GM21723 (cell line): ENCODE measurements at regions not wholly inside any gene's neighbourhood (a gene's known extent, or its start where the extent isn't known, plus 50 kb on each side); places are given as distances from the start of the nearest gene placed in this dataset.
"Not testable (repeated sequence)": the region's sequence is repeated elsewhere in the genome, so short reads cannot be mapped to it uniquely, and the experiment has no call there.

ENCODE experiments used
- ATAC-seq: cut with Tn5 transposase; IDR thresholded peaks from one replicate; pipeline ENCODE4 v1.9.1; 2021; ENCODE audit warnings: mild to moderate bottlenecking, moderate library complexity; ENCODE audit not compliant: unreplicated experiment

DNA sequence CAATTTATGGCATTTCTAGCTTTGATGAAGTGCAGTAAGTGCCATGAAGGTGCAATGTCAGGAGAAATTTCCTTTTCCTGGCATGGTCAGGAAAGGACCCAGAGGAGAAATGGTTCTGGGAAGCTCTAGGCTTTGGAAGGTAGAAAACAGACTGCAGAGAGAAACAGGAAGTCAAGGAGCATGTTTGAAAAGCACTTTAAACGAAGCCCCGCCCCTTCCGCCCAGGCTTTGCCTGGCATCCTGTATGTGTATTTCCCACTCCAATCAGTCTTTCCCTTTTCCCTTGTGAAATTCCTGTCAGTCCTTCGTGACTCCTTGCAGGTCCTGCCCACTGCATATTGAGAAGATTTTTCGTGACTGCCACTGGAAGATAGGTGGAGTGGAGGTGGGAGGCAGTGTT, 320.9 kb upstream of the SASH1 start:
- no peak for ATAC-seq

DNA sequence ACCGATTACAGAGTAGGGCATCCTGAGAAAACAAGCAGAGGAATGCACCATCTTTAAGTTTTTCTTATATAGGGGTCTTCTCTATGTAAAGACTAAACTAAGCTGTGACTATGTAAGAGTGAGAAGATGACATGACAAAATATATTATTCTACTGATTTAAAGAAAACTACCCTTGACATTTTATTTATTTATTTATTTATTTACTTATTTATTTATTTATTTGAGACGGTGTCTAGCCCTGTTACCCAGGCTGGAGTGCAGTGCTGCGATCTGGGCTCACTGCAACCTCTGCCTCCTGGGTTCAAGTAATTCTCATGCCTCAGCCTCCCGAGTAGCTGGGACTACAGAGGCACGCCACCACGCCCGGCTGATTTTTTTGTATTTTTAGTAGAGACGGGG, 320.4 kb upstream of the SASH1 start:
- not testable (repeated sequence) for ATAC-seq

- ATAC-seq = no peak
These were observed 315.4 kb upstream of the SASH1 start for GRCh38 chr6:148027201-148027600.

GRCh38 chr6:148035806-148036390, 306.7 kb upstream of the SASH1 start:
- ATAC-seq = no peak

GRCh38 chr6:148037496-148037895, 305.1 kb upstream of the SASH1 start:
- no peak for ATAC-seq

- no peak for ATAC-seq
These were observed 301.1 kb upstream of the SASH1 start for GRCh38 chr6:148041546-148041945.

DNA sequence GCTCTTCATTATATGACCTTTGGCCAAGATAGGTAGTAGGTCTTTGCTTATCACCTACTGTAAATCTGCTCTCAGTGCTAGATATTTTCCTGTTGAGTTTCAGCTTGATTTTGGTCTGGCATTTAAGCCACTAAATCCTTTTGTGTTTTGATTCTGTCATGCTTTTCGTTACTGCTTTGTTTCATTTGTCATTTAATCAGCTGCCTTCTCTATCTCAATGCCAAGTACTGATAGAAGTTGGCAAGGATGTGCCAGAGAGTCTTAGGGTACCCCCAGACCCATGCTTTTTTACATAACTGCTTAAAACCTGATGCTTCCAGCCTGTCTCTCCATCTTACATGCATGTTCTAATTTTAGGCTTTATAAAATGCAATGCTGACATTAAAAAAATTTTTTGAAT, 300.1 kb upstream of the SASH1 start:
- ATAC-seq = no peak

- no peak for ATAC-seq
These were observed 298.3 kb upstream of the SASH1 start for GRCh38 chr6:148044261-148044751.

DNA sequence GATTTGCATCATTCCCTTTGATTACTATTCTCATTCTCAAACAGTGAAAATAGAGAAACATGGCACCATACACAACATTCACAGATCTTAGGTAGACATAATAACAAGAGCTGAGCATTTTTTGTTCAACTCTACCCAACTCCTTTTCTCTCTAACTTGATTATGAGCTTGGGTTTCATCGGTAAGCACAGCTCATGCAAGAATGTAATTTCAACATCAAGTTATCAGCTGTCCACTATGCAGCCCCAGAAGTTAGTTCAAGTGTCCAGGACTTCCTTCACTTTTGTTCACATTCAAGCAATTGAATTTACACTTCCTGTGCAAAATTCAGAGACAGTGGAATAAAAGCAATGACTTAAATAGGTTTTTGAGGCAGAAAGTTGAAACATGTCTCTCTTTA, 297.7 kb upstream of the SASH1 start:
- no peak for ATAC-seq

GRCh38 chr6:148053209-148053608, 289.4 kb upstream of the SASH1 start:
- no peak for ATAC-seq

- ATAC-seq = no peak
These were observed 288.8 kb upstream of the SASH1 start for GRCh38 chr6:148053796-148054195.

- no peak for ATAC-seq
These were observed 288.4 kb upstream of the SASH1 start for GRCh38 chr6:148054219-148054618.

DNA sequence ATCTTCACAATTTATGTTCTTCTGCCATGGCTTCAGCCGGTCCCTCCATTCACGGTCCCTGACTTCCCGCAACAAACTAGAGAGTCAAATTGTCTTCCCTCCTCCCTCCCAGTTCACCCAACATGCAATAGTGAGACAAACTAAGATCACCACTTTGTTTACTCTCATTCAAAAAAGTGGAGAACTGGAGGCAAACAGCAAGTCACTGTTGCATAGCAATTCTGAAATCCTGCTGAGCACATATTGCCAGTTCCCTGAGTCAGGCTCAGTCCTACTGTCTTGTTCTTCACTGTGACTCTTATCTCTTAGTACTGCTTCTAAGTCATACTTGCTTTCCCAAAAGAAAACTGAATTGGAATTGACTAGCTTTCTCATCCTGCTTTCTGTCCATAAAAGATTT, 287.2 kb upstream of the SASH1 start:
- ATAC-seq = no peak

DNA sequence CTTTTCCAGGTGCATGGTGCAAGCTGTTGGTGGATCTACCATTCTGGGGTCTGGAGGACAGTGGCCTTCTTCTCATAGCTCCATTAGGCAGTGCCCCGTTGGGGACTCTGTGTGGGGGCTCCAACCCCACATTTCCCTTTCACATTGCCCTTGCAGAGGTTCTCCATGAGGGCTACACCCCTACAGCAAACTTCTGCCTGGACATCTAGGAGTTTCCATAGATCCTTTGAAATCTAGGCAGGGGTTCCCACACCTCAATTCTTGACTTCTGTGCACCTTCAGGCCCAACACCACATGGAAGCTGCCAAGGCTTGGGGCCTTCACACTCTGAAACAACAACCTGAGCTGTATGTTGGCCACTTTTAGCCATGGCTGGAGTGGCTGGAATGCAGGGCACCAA, 282.8 kb upstream of the SASH1 start:
- ATAC-seq = no peak

DNA sequence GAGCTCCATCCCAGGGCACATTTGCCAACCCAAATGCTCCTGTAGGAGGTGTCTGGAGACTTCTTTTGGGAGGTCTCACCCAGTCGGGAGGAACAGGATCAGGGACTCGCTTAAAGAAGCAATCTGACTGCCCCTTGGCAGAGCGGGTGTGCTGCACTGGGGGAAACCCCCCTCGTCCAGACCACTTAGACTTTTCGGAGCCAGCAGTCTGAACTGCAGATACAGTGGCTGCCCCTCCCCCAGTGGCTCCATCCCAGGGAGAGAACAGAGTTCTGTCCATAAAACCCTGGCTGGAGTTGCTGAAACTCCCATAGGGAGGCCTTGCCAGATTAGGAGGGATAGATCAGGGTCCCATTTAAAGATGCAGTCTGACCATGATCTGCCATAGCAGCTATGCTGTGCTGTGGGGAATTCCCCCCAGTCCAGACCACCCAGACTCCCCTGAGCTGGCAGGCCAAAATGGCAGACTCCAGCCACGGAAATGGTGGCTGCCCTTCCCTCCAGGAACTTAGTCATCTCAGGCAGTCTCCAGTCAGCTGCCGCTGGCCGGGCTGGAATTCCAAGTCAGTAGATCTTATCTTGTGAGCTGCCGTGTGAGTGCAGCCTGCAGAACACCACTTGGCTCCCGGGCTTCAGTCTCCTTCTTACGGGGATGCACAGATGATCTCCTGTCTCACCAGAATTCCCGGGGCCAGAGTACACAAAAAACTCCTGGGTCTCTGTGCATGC, 278.1 kb upstream of the SASH1 start:
- ATAC-seq = no peak

- ATAC-seq = no peak
These were observed 274.1 kb upstream of the SASH1 start for GRCh38 chr6:148068437-148069061.

DNA sequence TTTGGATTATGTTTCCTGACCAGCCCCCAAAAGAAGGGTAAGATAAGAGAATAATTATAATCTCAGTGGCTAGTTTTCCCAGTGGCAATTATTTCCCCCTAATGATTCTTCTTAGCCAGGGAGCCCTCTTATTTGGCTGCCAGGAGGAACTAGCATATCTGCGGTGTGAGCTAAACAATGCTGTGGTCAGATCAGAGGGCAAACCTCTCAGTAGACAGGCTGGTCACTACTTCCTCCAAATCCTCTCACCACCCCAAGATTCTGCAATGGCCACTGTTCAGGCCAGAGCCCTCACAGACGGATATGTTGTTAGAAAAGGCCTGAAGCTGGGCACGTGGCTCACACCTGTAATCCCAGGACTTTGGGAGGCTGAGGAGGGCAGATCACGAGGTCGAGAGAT, 273.4 kb upstream of the SASH1 start:
- ATAC-seq = no peak

DNA sequence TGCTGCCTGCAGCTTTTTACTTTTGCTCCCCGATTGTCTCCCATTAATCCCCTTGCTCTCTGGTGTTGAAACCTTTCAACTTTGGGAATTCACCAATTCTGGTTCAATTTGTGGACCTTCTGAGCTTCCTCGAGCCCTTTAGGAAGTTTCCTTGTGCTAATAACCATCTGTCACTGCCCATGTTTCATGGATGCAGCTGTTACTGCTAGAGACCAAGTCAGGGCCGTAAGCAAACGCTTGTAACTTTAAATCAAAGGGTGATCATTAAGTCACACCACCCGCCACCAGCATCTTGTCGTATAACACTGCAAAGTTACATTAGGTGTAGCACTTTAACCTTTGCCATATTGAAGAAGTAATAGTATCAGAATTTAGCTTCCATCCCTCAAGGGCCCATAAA, 268.3 kb upstream of the SASH1 start:
- ATAC-seq = no peak

DNA sequence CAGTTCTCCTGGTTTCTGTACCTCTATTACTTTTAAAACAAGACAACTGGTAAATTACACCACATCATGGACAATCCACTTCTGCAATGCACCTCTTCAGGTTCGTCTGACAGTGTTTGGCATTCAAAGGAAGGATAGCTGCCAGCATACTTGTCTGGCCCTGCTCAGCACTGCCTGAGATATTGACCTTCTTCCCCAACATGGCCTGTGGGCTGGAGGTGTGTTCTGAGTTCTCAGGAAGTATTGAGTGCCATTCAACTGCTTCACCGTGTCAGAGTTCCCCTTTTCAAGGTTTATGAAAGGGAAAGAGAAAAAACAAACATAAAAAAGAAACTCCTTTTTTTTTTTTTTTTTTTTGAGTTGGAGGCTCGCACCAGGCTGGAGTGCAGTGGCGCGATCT, 267.9 kb upstream of the SASH1 start:
- ATAC-seq = peak; percentile 63

- no peak for ATAC-seq
These were observed 267.3 kb upstream of the SASH1 start for GRCh38 chr6:148075352-148075751.

DNA sequence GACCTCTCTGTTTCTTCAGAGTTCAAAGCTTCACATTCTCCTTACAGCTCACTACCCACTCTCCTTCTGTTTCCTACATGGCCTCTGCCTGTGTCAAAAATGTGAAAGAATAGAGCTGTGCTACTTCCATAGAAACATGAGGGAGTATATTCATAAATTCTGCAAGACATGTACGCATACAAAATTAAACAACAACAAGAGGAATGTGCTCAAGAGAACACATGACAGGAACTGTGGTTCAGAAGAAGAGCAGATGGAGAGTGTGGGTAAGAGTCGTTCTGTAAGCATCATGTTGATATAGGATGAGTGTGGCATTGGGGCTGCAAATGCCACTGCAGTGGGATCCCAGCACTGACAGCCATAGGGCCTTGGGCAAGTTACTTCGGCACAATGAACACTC, 266.6 kb upstream of the SASH1 start:
- no peak for ATAC-seq

DNA sequence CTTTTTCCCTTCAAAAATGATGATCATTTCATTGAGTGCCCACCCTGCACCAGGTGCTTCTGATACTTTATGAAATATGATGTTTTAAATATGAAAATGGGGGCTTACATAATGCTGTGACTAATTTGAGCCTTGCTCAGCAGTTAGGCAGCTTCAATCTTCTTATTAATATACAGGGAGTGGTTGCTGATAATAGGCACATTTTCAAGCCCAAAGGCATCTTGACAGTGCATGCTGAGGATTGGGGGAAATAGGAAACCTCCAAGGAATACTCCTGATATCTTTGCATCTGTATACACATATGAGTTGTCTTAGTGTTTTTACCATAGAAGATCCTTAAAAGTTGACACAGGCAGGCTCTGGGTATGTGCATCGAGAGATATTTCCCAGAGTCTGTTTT, 262.3 kb upstream of the SASH1 start:
- no peak for ATAC-seq
